ENCODE measurements at regions not wholly inside any gene's neighbourhood (a gene's known extent, or its start where the extent isn't known, plus 50 kb on each side); places are given as distances from the start of the nearest gene placed in this dataset.

- no peak for TF ChIP-seq CTCF (IDR thresholded peaks at IDR 0.05; ENCODE audit: low read depth, low read length, poor library complexity, severe bottlenecking)
- no peak for TF ChIP-seq EZH2phosphoT487 (IDR thresholded peaks at IDR 0.05; ENCODE audit: borderline replicate concordance, low read length)
Observed at GRCh38 chr9:108396611-108397010, 459.2 kb downstream of the ACTL7B start.
